BLaER1 treated with 17β-estradiol and CSF1 and Interleukin-3, amounts not matched to agents 10 nM and 100 nM (cell line): ENCODE measurements at regions not wholly inside any gene's neighbourhood (a gene's known extent, or its start where the extent isn't known, plus 50 kb on each side); places are given as distances from the start of the nearest gene placed in this dataset.

ENCODE experiments used
- H3K27ac ChIP-seq, 11 experiments: shearing (Covaris generic); formaldehyde crosslinking; 2 replicates each; pipeline ENCODE4 v1.8.1; 2022
- H3K27me3 ChIP-seq, 11 experiments: shearing (Covaris generic); formaldehyde crosslinking; 2 replicates each; pipeline ENCODE4 v1.8.1; 2022
- H3K36me3 ChIP-seq, 11 experiments: shearing (Covaris generic); formaldehyde crosslinking; 2 replicates each; pipeline ENCODE4 v1.8.1; 2022
- H3K4me1 ChIP-seq, 10 experiments: shearing (Covaris generic); formaldehyde crosslinking; 2 replicates each; pipeline ENCODE4 v1.8.1; 2022
- H3K4me2 ChIP-seq, 11 experiments: shearing (Covaris generic); formaldehyde crosslinking; 2 replicates each; pipeline ENCODE4 v1.8.1; 2022
- H3K4me3 ChIP-seq, 10 experiments: shearing (Covaris generic); formaldehyde crosslinking; 2 replicates each; pipeline ENCODE4 v1.8.1; 2022
- H3K9ac ChIP-seq, 11 experiments: shearing (Covaris generic); formaldehyde crosslinking; 2 replicates each; pipeline ENCODE4 v1.8.1; 2022
- H3K9me3 ChIP-seq, 11 experiments: shearing (Covaris generic); formaldehyde crosslinking; replicated peaks in 1 of 11; 2 replicates each; pipeline ENCODE4 v1.8.1; 2022
- H4K20me1 ChIP-seq, 11 experiments: shearing (Covaris generic); formaldehyde crosslinking; 2 replicates each; pipeline ENCODE4 v1.8.1; 2022
- Cebpa-rat ChIP-seq, 11 experiments: shearing (Covaris generic); IDR thresholded peaks; 2 replicates each; pipeline ENCODE4 v1.8.1; 2022

DNA sequence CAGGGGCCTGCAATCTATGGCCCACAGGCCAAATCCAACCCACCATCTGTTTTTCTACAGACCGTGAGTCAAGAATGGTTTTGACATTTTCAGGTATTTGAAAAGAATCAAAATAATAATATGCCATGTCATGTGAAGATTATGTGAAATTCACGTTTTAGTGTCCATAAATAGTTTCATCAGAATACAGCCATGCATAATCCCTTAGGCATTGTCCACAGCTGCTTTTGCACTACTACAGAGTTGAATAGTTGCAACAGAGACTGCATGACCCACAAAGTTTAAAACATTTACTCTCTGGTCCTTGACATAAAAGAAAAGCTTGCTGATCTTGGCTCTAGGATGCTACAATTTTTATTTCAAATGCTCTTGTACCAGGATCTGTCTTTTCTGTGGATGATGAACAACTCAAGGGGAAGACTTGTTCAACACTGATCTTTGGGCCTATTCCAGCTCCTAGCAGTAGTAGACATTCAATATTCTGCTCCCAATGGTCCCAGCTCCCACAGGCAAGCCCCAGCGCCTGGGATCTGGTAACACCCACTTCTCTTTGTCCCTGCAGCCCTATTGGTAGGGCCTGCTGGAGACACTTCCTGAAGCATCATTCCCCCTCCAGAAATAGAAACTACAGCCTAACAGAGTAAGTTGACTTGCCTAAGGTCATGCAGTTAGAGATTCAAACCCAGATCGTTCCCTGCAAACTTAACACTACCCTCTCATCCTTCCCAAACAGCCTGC lies 76.9 kb downstream of the MRPL46 start:
- Histone ChIP-seq H3K27me3 (no peaks in the 10 kb centered on the region), H3K4me1 (peaks cover 4 to 52% (median 25%) of the 10 kb centered on the region in 10 experiments; a peak in 15 of 20 replicates), H3K4me3 (no peak overlapping the region), H3K36me3 (no peaks in the 10 kb centered on the region), H3K9me3 (peaks cover 0 to 4% (median 2%) of the 10 kb centered on the region in 11 experiments; a peak in 7 of 22 replicates), H3K27ac (0 out of 22 replicates have a peak overlapping the region, but pooled peaks of 1 of the 11 experiments have one; percentile 13), H4K20me1 (no peaks in the 10 kb centered on the region), H3K4me2 (peak overlapping the region in 4 of 11 experiments; percentile 48 to 74 (median 64); a peak in 7 of 22 replicates), H3K9ac (no peak overlapping the region)
- TF ChIP-seq Cebpa-rat (IDR thresholded peaks at IDR 0.05): no peak

DNA sequence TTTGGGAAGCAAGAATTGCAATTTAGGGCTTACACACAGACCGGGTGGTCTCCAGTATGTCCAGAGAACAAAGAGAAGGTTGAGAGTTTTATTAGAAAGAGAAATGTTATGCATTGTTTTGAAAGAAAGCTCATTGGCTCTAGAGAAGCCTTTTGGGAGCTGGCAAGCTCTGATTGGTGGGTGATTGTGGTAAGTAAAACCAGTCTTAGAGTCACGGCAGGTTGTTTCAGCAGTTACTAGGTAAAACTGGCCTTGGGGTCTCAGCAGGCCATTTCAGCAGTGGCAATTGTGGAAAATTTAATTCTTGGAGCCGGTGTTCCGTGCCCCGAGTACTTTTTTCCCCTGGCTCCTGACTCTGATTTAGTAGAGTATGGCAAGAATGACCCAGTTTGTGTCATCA lies 78.1 kb downstream of the MRPL46 start:
- TF ChIP-seq Cebpa-rat (IDR thresholded peaks at IDR 0.05): no peak
- H3K27ac ChIP-seq: no peak overlapping the region
- H4K20me1 ChIP-seq: no peaks in the 10 kb centered on the region
- H3K9me3 ChIP-seq: no peaks in the 10 kb centered on the region
- H3K4me3 ChIP-seq: no peak overlapping the region
- no peaks in the 10 kb centered on the region for H3K27me3 ChIP-seq
- no peak overlapping the region for H3K4me2 ChIP-seq
- H3K36me3 ChIP-seq: no peaks in the 10 kb centered on the region
- H3K9ac ChIP-seq: no peak overlapping the region
- H3K4me1 ChIP-seq: peaks cover 4 to 45% (median 18%) of the 10 kb centered on the region in 10 experiments; a peak in 14 of 20 replicates

DNA sequence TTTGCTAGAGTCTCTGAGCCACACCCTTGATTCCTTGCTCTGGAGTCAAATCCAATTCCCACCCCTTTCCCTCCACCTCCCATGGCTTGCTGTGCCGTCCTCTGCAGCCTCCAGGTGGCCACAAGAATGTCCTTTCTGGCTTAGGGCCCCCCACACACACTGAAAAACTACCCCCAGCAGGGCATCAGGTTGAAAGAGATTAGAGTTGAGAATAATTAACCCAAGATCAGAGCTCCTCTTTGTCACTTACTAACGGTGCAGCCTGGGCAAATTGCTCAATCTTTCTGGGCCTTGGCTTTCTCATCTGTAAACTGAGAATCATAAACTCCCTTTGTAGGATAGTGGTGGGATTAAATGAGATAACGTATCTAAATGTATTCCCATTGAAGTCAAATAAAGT lies 78.5 kb downstream of the MRPL46 start:
- Histone ChIP-seq H3K27me3 (no peaks in the 10 kb centered on the region), H3K4me3 (no peak overlapping the region), H3K9me3 (no peaks in the 10 kb centered on the region), H3K36me3 (no peaks in the 10 kb centered on the region), H3K9ac (no peak overlapping the region), H3K4me1 (peaks cover 4 to 41% (median 16%) of the 10 kb centered on the region in 10 experiments; a peak in 14 of 20 replicates), H3K27ac (no peak overlapping the region), H3K4me2 (no peak overlapping the region), H4K20me1 (no peaks in the 10 kb centered on the region)
- no peak for TF ChIP-seq Cebpa-rat (IDR thresholded peaks at IDR 0.05)

DNA sequence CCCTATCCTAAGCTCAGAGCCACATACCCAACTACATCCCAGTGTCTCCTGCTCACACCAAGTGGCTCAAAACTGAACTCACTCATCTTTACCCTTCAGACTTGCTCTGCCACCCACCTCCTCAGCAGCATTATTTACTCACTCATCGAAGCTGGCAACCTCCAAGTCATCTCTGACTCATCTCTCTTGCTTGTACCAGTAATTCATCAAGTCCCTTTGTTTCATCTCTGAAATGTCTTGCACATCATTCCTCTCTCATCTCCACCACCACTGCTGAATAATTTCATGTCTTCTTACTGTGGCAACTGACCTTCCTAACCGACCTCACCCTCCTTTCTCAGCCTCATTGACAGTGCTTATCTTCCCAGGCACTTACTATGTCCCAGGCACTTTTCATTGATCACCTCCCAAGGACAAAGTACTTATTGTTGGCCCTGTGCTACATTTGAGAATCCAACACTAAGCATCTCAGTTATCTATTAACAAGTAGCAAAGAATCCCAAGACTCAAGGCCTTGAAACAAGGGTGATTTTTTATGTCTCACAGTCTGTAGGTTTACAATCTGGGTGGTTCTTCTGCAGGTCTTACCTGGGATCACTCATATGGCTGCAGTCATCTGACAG lies 82.0 kb downstream of the MRPL46 start:
- no peak for TF ChIP-seq Cebpa-rat (IDR thresholded peaks at IDR 0.05)
- Histone ChIP-seq H3K27me3 (no peaks in the 10 kb centered on the region), H3K4me1 (peaks cover 0 to 6% (median 0%) of the 10 kb centered on the region in 10 experiments; a peak in 1 of 20 replicates), H3K36me3 (no peaks in the 10 kb centered on the region), H3K4me3 (no peak overlapping the region), H3K9me3 (no peaks in the 10 kb centered on the region), H3K27ac (no peak overlapping the region), H4K20me1 (no peaks in the 10 kb centered on the region), H3K9ac (no peak overlapping the region), H3K4me2 (no peak overlapping the region)

- Histone ChIP-seq H3K36me3 (no peaks in the 10 kb centered on the region), H3K27me3 (no peaks in the 10 kb centered on the region), H4K20me1 (no peaks in the 10 kb centered on the region), H3K4me2 (no peak overlapping the region), H3K9me3 (no peaks in the 10 kb centered on the region), H3K4me1 (0 out of 20 replicates have a peak, but pooled peaks cover 0 to 5% (median 0%) of the 10 kb centered on the region in 10 experiments), H3K9ac (no peak overlapping the region), H3K4me3 (no peak overlapping the region), H3K27ac (no peak overlapping the region)
- no peak for TF ChIP-seq Cebpa-rat (IDR thresholded peaks at IDR 0.05)
These were observed 83.8 kb downstream of the MRPL46 start for GRCh38 chr15:88383354-88383753.

- H3K9me3 ChIP-seq: no peaks in the 10 kb centered on the region
- no peak for TF ChIP-seq Cebpa-rat (IDR thresholded peaks at IDR 0.05)
- H3K27ac ChIP-seq: no peak overlapping the region
- no peak overlapping the region for H3K4me3 ChIP-seq
- H3K36me3 ChIP-seq: no peaks in the 10 kb centered on the region
- no peak overlapping the region for H3K4me2 ChIP-seq
- H3K27me3 ChIP-seq: no peaks in the 10 kb centered on the region
- no peaks in the 10 kb centered on the region for H4K20me1 ChIP-seq
- no peak overlapping the region for H3K9ac ChIP-seq
- H3K4me1 ChIP-seq: 0 out of 20 replicates have a peak, but pooled peaks cover 0 to 5% (median 0%) of the 10 kb centered on the region in 10 experiments
These were observed 84.7 kb downstream of the MRPL46 start for GRCh38 chr15:88382482-88382983.

DNA sequence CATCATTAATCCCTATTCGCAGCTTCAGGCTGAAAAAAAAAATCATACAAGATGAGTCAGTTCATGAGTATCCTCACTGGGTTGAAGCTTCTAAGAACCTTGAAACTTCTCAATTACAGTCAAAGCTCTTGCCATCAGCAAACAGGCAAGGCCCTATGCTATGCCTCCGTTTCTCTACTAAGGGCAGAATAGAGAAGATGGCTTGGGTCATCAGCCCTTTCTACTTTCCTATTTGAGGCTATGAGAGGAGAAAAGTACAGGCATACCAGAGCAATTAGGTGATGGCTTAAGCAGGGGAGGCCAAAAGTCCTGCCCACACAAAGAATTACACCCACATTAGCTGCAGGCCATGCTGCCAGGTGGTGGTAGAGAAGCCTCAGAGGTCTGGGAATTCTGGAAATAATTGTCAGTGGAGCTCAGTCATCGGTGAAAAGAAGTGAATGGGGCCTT lies 89.0 kb downstream of the MRPL46 start:
- no peak for TF ChIP-seq Cebpa-rat (IDR thresholded peaks at IDR 0.05)
- Histone ChIP-seq H4K20me1 (no peaks in the 10 kb centered on the region), H3K4me2 (no peak overlapping the region), H3K36me3 (no peaks in the 10 kb centered on the region), H3K4me3 (no peak overlapping the region), H3K27me3 (no peaks in the 10 kb centered on the region), H3K9me3 (no peaks in the 10 kb centered on the region), H3K4me1 (peaks cover 0 to 9% (median 2%) of the 10 kb centered on the region in 10 experiments; a peak in 6 of 20 replicates), H3K27ac (no peak overlapping the region), H3K9ac (no peak overlapping the region)

- no peaks in the 10 kb centered on the region for H4K20me1 ChIP-seq
- no peaks in the 10 kb centered on the region for H3K27me3 ChIP-seq
These were observed 89.7 kb downstream of the MRPL46 start for GRCh38 chr15:88377509-88377908.

GRCh38 chr15:88376574-88377174 lies 90.5 kb downstream of the MRPL46 start:
- Histone ChIP-seq H3K4me2 (no peak overlapping the region), H3K27ac (no peak overlapping the region), H3K4me1 (peaks cover 0 to 9% (median 2%) of the 10 kb centered on the region in 10 experiments; a peak in 6 of 20 replicates), H3K9me3 (0 out of 22 replicates have a peak, but pooled peaks cover 0 to 3% (median 0%) of the 10 kb centered on the region in 11 experiments), H3K27me3 (no peaks in the 10 kb centered on the region), H3K9ac (no peak overlapping the region), H3K36me3 (no peaks in the 10 kb centered on the region), H3K4me3 (no peak overlapping the region), H4K20me1 (no peaks in the 10 kb centered on the region)
- no peak for TF ChIP-seq Cebpa-rat (IDR thresholded peaks at IDR 0.05)

More at GRCh38 chr15:88377509-88377908, 89.7 kb downstream of the MRPL46 start:
- no peak overlapping the region for H3K27ac ChIP-seq
- H3K9me3 ChIP-seq: no peaks in the 10 kb centered on the region
- no peak overlapping the region for H3K4me2 ChIP-seq
- no peak overlapping the region for H3K9ac ChIP-seq
- H3K4me1 ChIP-seq: peaks cover 0 to 9% (median 2%) of the 10 kb centered on the region in 10 experiments; a peak in 6 of 20 replicates
- no peak overlapping the region for H3K4me3 ChIP-seq
- no peaks in the 10 kb centered on the region for H3K36me3 ChIP-seq
- no peak for TF ChIP-seq Cebpa-rat (IDR thresholded peaks at IDR 0.05)
